Smooth muscle cell (in vitro differentiated cells): ENCODE measurements at regions not wholly inside any gene's neighbourhood (a gene's known extent, or its start where the extent isn't known, plus 50 kb on each side); places are given as distances from the start of the nearest gene placed in this dataset.

Experiments used
- DNase-seq: peaks from one replicate; lab custom pipeline; 2025; ENCODE audit not compliant: unreplicated experiment; lab: John Stamatoyannopoulos, UW
- H2AFZ ChIP-seq: fragments of 200-600 bp; sonication (generic); 2 replicates; pipeline ENCODE4 v1.6.0; 2016; ENCODE audit warnings: antibody characterized with exemption, low read depth, mild to moderate bottlenecking
- H3F3A ChIP-seq: fragments of 200-600 bp; sonication (generic); 2 replicates; pipeline ENCODE4 v1.6.0; 2017; ENCODE audit warnings: antibody characterized with exemption, low read depth
- H3K27ac ChIP-seq: fragments of 200-600 bp; sonication (generic); 2 replicates; pipeline ENCODE4 v1.5.1; 2016; ENCODE audit warnings: low read depth, mild to moderate bottlenecking
- H3K27me3 ChIP-seq: fragments of 200-600 bp; sonication (generic); 2 replicates; pipeline ENCODE4 v1.6.1; 2016; ENCODE audit warnings: low read depth, mild to moderate bottlenecking
- H3K36me3 ChIP-seq: fragments of 200-600 bp; sonication (generic); 2 replicates; pipeline ENCODE4 v1.5.1; 2016; ENCODE audit warnings: low read depth
- H3K4me1 ChIP-seq: fragments of 200-600 bp; sonication (generic); 2 replicates; pipeline ENCODE4 v1.5.1; 2016; ENCODE audit warnings: low read depth
- H3K4me2 ChIP-seq: fragments of 200-600 bp; sonication (generic); 2 replicates; pipeline ENCODE4 v1.6.0; 2016; ENCODE audit warnings: mild to moderate bottlenecking
- H3K4me3 ChIP-seq: fragments of 200-600 bp; sonication (generic); 2 replicates; pipeline ENCODE4 v1.5.1; 2016; ENCODE audit warnings: mild to moderate bottlenecking
- H3K79me2 ChIP-seq: fragments of 200-600 bp; sonication (generic); 2 replicates; pipeline ENCODE4 v1.6.0; 2016; ENCODE audit warnings: low read depth, mild to moderate bottlenecking
- H3K9ac ChIP-seq: fragments of 200-600 bp; sonication (generic); 2 replicates; pipeline ENCODE4 v1.6.0; 2016; ENCODE audit warnings: low read depth
- H3K9me3 ChIP-seq: fragments of 200-600 bp; sonication (generic); replicated peaks from 2 replicates; pipeline ENCODE4 v1.5.1; 2016; ENCODE audit warnings: low read depth
- H4K20me1 ChIP-seq: fragments of 200-600 bp; sonication (generic); 2 replicates; pipeline ENCODE4 v1.6.0; 2016; ENCODE audit warnings: low read depth
- CTCF ChIP-seq: fragments of 200-600 bp; sonication (generic); IDR thresholded peaks from 2 replicates; pipeline ENCODE4 v1.5.1; 2017; ENCODE audit warnings: borderline replicate concordance, mild to moderate bottlenecking, antibody characterized with exemption; ENCODE audit not compliant: insufficient read depth, poor library complexity, severe bottlenecking
- WGBS: methylation state at CpG from one replicate; pipeline ENCODE4 v1.1.7; 2016; ENCODE audit warnings: low lambda C conversion rate; 5-methylcytosine and 5-hydroxymethylcytosine counted together

- Histone ChIP-seq H3K4me2 (no peak overlapping the region), H3K4me3 (no peak overlapping the region), H2AFZ (no peak overlapping the region), H3K27ac (no peak overlapping the region), H3K4me1 (no peaks in the 10 kb centered on the region), H3K79me2 (no peaks in the 10 kb centered on the region), H3K27me3 (no peaks in the 10 kb centered on the region), H3K9ac (no peak overlapping the region), H3K9me3 (no peaks in the 10 kb centered on the region), H4K20me1 (no peaks in the 10 kb centered on the region), H3F3A (no peaks in the 10 kb centered on the region), H3K36me3 (no peaks in the 10 kb centered on the region)
- 94% methylated on average over 38 of the region's 46 CpGs for WGBS
- no peak for TF ChIP-seq CTCF
- no peak for DNase-seq
These were observed 180.5 kb downstream of the IGLL1 start for GRCh38 chr22:23399367-23400285.

GRCh38 chr22:23398701-23399366 is 181.3 kb downstream of the IGLL1 start:
- no peaks in the 10 kb centered on the region for H4K20me1 ChIP-seq
- no peaks in the 10 kb centered on the region for H3K79me2 ChIP-seq
- H3K4me3 ChIP-seq = no peak overlapping the region
- no peak overlapping the region for H3K4me2 ChIP-seq
- no peaks in the 10 kb centered on the region for H3K36me3 ChIP-seq
- H3K27me3 ChIP-seq = no peaks in the 10 kb centered on the region
- H3F3A ChIP-seq = no peaks in the 10 kb centered on the region
- no peaks in the 10 kb centered on the region for H3K4me1 ChIP-seq
- no peak overlapping the region for H3K27ac ChIP-seq
- no peak for TF ChIP-seq CTCF
- no peak overlapping the region for H2AFZ ChIP-seq
- no peak overlapping the region for H3K9ac ChIP-seq
- DNase-seq = no peak
- no peaks in the 10 kb centered on the region for H3K9me3 ChIP-seq
- 75% methylated on average over 14 of the region's 15 CpGs for WGBS

- Histone ChIP-seq H3F3A (no peaks in the 10 kb centered on the region), H4K20me1 (no peaks in the 10 kb centered on the region), H3K9me3 (no peaks in the 10 kb centered on the region), H2AFZ (no peak overlapping the region), H3K4me1 (no peaks in the 10 kb centered on the region), H3K9ac (no peak overlapping the region), H3K4me2 (no peak overlapping the region), H3K4me3 (no peak overlapping the region), H3K79me2 (no peaks in the 10 kb centered on the region), H3K36me3 (no peaks in the 10 kb centered on the region), H3K27ac (no peak overlapping the region), H3K27me3 (no peaks in the 10 kb centered on the region)
- 96% methylated on average over 29 of the region's 29 CpGs for WGBS
- no peak for TF ChIP-seq CTCF
- DNase-seq = no peak
These were observed 182.2 kb downstream of the IGLL1 start for GRCh38 chr22:23397613-23398567.
